ENCODE measurements at regions not wholly inside any gene's neighbourhood (a gene's known extent, or its start where the extent isn't known, plus 50 kb on each side); places are given as distances from the start of the nearest gene placed in this dataset.

GRCh38 chr21:21714426-21714825 lies 716.2 kb downstream of the NCAM2 start (continued):
- TF ChIP-seq CHD7 (IDR thresholded peaks at IDR 0.05; ENCODE audit: insufficient replicate concordance, low read length): no peak
- no peak for TF ChIP-seq RAD21 (IDR thresholded peaks at IDR 0.05 in 1 of 2, conservative IDR thresholded peaks at IDR 0.05 in 1 of 2; ENCODE audit: low read depth in 2 of 2, low read length in 2 of 2)
- no peak for TF ChIP-seq GTF2F1 (IDR thresholded peaks at IDR 0.05; ENCODE audit: borderline replicate concordance, low read depth, low read length)
- no peak for TF ChIP-seq YY1 (IDR thresholded peaks at IDR 0.05; ENCODE audit: low read depth, low read length)
- no peak for TF ChIP-seq SAP30 (IDR thresholded peaks at IDR 0.05; ENCODE audit: insufficient read depth, insufficient replicate concordance, low read length)
- no peak for TF ChIP-seq BACH1 (IDR thresholded peaks at IDR 0.05; ENCODE audit: low read length)
- TF ChIP-seq SIX5 (IDR thresholded peaks at IDR 0.05; ENCODE audit: low read depth, low read length): no peak
- TF ChIP-seq EP300 (IDR thresholded peaks at IDR 0.05; ENCODE audit: borderline replicate concordance in 1 of 2, low read depth in 2 of 2, low read length in 2 of 2): no peak
- no peak for TF ChIP-seq CTBP2 (IDR thresholded peaks at IDR 0.05; ENCODE audit: borderline replicate concordance, insufficient read depth, insufficient read length, low read length)
- no peak for TF ChIP-seq GABPA (IDR thresholded peaks at IDR 0.05; ENCODE audit: borderline replicate concordance, insufficient read depth, low read length)
- TF ChIP-seq NANOG (IDR thresholded peaks at IDR 0.05; ENCODE audit: insufficient read depth, low read depth, low read length, poor library complexity, severe bottlenecking): no peak

Measured in H1 (cell line).